ENCODE measurements at regions not wholly inside any gene's neighbourhood (a gene's known extent, or its start where the extent isn't known, plus 50 kb on each side); places are given as distances from the start of the nearest gene placed in this dataset.

GRCh38 chr3:30263238-30263924 lies 343.0 kb upstream of the TGFBR2 start:
- Histone ChIP-seq H3K27ac (ENCODE audit: low read depth, low read length) (no peak overlapping the region), H3K9ac (replicated peaks in 1 of 4; ENCODE audit: extremely low read depth in 1 of 4, low read depth in 3 of 4, low read length in 3 of 4) (no peak overlapping the region), H2BK20ac (ENCODE audit: low read length) (no peak overlapping the region), H2AFZ (ENCODE audit: low read length) (no peak overlapping the region), H3K79me1 (ENCODE audit: low read depth, low read length) (no peaks in the 10 kb centered on the region), H3K23me2 (ENCODE audit: low read depth, low read length) (no peaks in the 10 kb centered on the region; the same call in 1 of the 2 replicates), H3K4ac (replicated peaks; ENCODE audit: insufficient read length, low read depth, low read length) (no peak overlapping the region), H2BK120ac (replicated peaks; ENCODE audit: low read depth, low read length) (no peak overlapping the region), H4K20me1 (replicated peaks in 1 of 2; ENCODE audit: control insufficient read depth in 1 of 2, insufficient read depth in 2 of 2, low read length in 2 of 2) (no peaks in the 10 kb centered on the region), H3K56ac (replicated peaks; ENCODE audit: insufficient read length, low read depth, low read length) (no peak overlapping the region), H3K23ac (ENCODE audit: insufficient read length) (no peak overlapping the region), H3K4me1 (replicated peaks in 1 of 4; ENCODE audit: control insufficient read depth in 3 of 4, insufficient read depth in 4 of 4, low read length in 3 of 4) (peaks cover 0 to 10% (median 8%) of the 10 kb centered on the region in 4 experiments; a peak in 4 of 7 replicates), H2BK5ac (ENCODE audit: low read depth, low read length) (no peak overlapping the region), H3K27me3 (replicated peaks in 1 of 4; ENCODE audit: control insufficient read depth in 3 of 4, extremely low read depth in 1 of 4, insufficient read depth in 3 of 4, low read length in 3 of 4) (no peaks in the 10 kb centered on the region), H3K79me2 (ENCODE audit: control insufficient read depth in 1 of 2, insufficient read depth in 2 of 2, low read length in 2 of 2) (no peaks in the 10 kb centered on the region), H2BK12ac (ENCODE audit: low read depth, low read length) (no peak overlapping the region), H3K9me3 (ENCODE audit: insufficient read depth in 2 of 2, low read depth in 1 of 2, low read length in 1 of 2) (0 out of 4 replicates have a peak, but pooled peaks cover 0 to 2% of the 10 kb centered on the region in 2 experiments), H3K36me3 (ENCODE audit: control insufficient read depth in 2 of 4, insufficient read depth in 4 of 4, low read length in 3 of 4) (no peaks in the 10 kb centered on the region), H2AK5ac (ENCODE audit: low read depth, low read length) (no peak overlapping the region), H2BK15ac (ENCODE audit: low read length) (no peak overlapping the region), H4K8ac (ENCODE audit: extremely low read depth, insufficient read depth, low read length) (no peak overlapping the region), H4K91ac (replicated peaks; ENCODE audit: insufficient read length, low read length) (no peak overlapping the region), H3K4me2 (ENCODE audit: insufficient read depth in 1 of 2, low read depth in 2 of 2, low read length in 2 of 2) (no peak overlapping the region), H3K14ac (ENCODE audit: insufficient read length) (no peak overlapping the region), H4K5ac (ENCODE audit: insufficient read length, low read depth, low read length) (no peak overlapping the region), H3K18ac (ENCODE audit: extremely low read depth, low read length) (no peak overlapping the region), H3K4me3 (ENCODE audit: extremely low read depth in 1 of 4, insufficient read depth in 2 of 4, low read depth in 3 of 4, low read length in 4 of 4) (no peak overlapping the region)
- ChIA-PET CTCF (ENCODE audit: partially characterized antibody) (interaction anchor here (0.7 to 3.9 kb wide), 5 partner anchors 12 to 441 kb away, joined by 3 to 17 read pairs (median 4); no protein-coding TSS in a partner anchor), POLR2A (ENCODE audit: partially characterized antibody) (no interaction called here)
- DNase-seq (ENCODE audit: low read depth in 1 of 2, low spot score in 2 of 2): no peak
- FAIRE-seq: no peak
- 94% methylated on average over 5 of the region's 5 CpGs; no CpG with 5 or more reads in 1 of the 2 experiments for WGBS, 2 experiments (ENCODE audit: extremely low coverage in 1 of 2, insufficient coverage in 1 of 2, insufficient read length in 1 of 2, insufficient replicate concordance in 2 of 2, low coverage in 1 of 2, low lambda C conversion rate in 2 of 2, missing lambda C conversion rate in 1 of 2)
- TF ChIP-seq RNF2 (IDR thresholded peaks at IDR 0.05; ENCODE audit: borderline replicate concordance, low read depth, low read length, missing control alignments, poor library complexity, severe bottlenecking) (no peak), GTF2F1 (IDR thresholded peaks at IDR 0.05; ENCODE audit: borderline replicate concordance, low read depth, low read length) (no peak), CTBP2 (IDR thresholded peaks at IDR 0.05; ENCODE audit: borderline replicate concordance, insufficient read depth, insufficient read length, low read length) (no peak), USF2 (IDR thresholded peaks at IDR 0.05; ENCODE audit: low read length) (no peak), RXRA (IDR thresholded peaks at IDR 0.05; ENCODE audit: insufficient read depth, low read depth, low read length) (no peak), BCL11A (IDR thresholded peaks at IDR 0.05; ENCODE audit: low read depth in 2 of 2, low read length in 2 of 2) (no peak), RAD21 (IDR thresholded peaks at IDR 0.05 in 1 of 2, conservative IDR thresholded peaks at IDR 0.05 in 1 of 2; ENCODE audit: low read depth in 2 of 2, low read length in 2 of 2) (no peak), ATF3 (IDR thresholded peaks at IDR 0.05; ENCODE audit: insufficient read depth, low read depth, low read length) (no peak), E2F6 (IDR thresholded peaks at IDR 0.05) (no peak)
